Suprapubic skin (tissue), 3 donors: ENCODE measurements at regions not wholly inside any gene's neighbourhood (a gene's known extent, or its start where the extent isn't known, plus 50 kb on each side); places are given as distances from the start of the nearest gene placed in this dataset.

Experiments used
- EP300 ChIP-seq: sonication (generic); formaldehyde crosslinking; IDR thresholded peaks from one replicate; pipeline ENCODE4 v1.6.1; 2017; ENCODE audit warnings: antibody characterized with exemption
- TF ChIP-seq, protein P1 (sequence below), 2 donors: fragments of 200-600 bp in 1 of 2; fragments of 450-650 bp in 1 of 2; sonication (generic) in 1 of 2; IDR thresholded peaks; one replicate each; pipeline ENCODE4 v1.5.1; 2016 to 2019; ENCODE audit warnings: antibody characterized with exemption in 2 of 2, mild to moderate bottlenecking in 1 of 2, moderate library complexity in 1 of 2

GRCh38 chr6:111943266-111943665, 70.0 kb upstream of the FYN start:
- no peak for TF ChIP-seq EP300
- TF ChIP-seq, protein P1, sequence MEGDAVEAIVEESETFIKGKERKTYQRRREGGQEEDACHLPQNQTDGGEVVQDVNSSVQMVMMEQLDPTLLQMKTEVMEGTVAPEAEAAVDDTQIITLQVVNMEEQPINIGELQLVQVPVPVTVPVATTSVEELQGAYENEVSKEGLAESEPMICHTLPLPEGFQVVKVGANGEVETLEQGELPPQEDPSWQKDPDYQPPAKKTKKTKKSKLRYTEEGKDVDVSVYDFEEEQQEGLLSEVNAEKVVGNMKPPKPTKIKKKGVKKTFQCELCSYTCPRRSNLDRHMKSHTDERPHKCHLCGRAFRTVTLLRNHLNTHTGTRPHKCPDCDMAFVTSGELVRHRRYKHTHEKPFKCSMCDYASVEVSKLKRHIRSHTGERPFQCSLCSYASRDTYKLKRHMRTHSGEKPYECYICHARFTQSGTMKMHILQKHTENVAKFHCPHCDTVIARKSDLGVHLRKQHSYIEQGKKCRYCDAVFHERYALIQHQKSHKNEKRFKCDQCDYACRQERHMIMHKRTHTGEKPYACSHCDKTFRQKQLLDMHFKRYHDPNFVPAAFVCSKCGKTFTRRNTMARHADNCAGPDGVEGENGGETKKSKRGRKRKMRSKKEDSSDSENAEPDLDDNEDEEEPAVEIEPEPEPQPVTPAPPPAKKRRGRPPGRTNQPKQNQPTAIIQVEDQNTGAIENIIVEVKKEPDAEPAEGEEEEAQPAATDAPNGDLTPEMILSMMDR (IDR thresholded peaks at IDR 0.05), result no peak
